SH-SY5Y (cell line): ENCODE measurements at regions not wholly inside any gene's neighbourhood (a gene's known extent, or its start where the extent isn't known, plus 50 kb on each side); places are given as distances from the start of the nearest gene placed in this dataset.

Experiments used
- GATA2 ChIP-seq: IDR thresholded peaks from 2 replicates; pipeline ENCODE4 v1.6.1; 2011; ENCODE audit warnings: mild to moderate bottlenecking, low read depth, low read length
- GATA3 ChIP-seq: IDR thresholded peaks from 2 replicates; pipeline ENCODE4 v1.6.1; 2011; ENCODE audit warnings: low read depth, mild to moderate bottlenecking, low read length, moderate library complexity

- TF ChIP-seq GATA2 (no peak), GATA3 (no peak)
Measured at GRCh38 chr14:85074955-85075354, 455.0 kb upstream of the FLRT2 start.
